B cell (primary cell): ENCODE measurements at regions not wholly inside any gene's neighbourhood (a gene's known extent, or its start where the extent isn't known, plus 50 kb on each side); places are given as distances from the start of the nearest gene placed in this dataset.

ENCODE experiments used
- ATAC-seq: fragments of 200-7000 bp; cut with Tn5 transposase; one replicate; pipeline ENCODE4 v1.10.0; 2021; ENCODE audit warnings: low read depth, mild to moderate bottlenecking, moderate number of reproducible peaks, moderate library complexity
- CTCF ChIA-PET: fragments of 350-600 bp; sonication (Branson Sonifier 250); formaldehyde crosslinking; loops from one replicate; lab custom pipeline; 2021; ENCODE audit warnings: antibody characterized with exemption, inconsistent platforms; lab: Charles Lee
- POLR2A ChIA-PET: fragments of 350-600 bp; sonication (Branson Sonifier 250); formaldehyde crosslinking; loops from one replicate; lab custom pipeline; 2021; ENCODE audit warnings: antibody characterized with exemption; lab: Charles Lee
- DNase-seq: peaks from one replicate; pipeline ENCODE4 v3.0.0; 2013
- H2AFZ ChIP-seq: 2 replicates; pipeline ENCODE4 v1.6.1; 2012; ENCODE audit warnings: mild to moderate bottlenecking, low read depth, low read length; ENCODE audit not compliant: insufficient read depth, poor library complexity, severe bottlenecking
- H3K27ac ChIP-seq, 2 donors: 1 replicate in 1 of 2; 2 replicates in 1 of 2; pipeline ENCODE4 v1.5.1; 2012 to 2013; ENCODE audit warnings: low read length in 2 of 2, mild to moderate bottlenecking in 2 of 2, moderate library complexity in 1 of 2
- H3K27me3 ChIP-seq, 4 experiments: fragments of 200-600 bp in 1 of 4; sonication (generic) in 1 of 4; replicated peaks in 1 of 4; 1 replicate in 2 of 4; 2 replicates in 2 of 4; pipeline versions ENCODE4 v1.6.1 to v1.7.0; 2013 to 2016; ENCODE audit warnings: low read length in 3 of 4, mild to moderate bottlenecking in 2 of 4, mixed read lengths in 1 of 4, moderate library complexity in 1 of 4; ENCODE audit not compliant: insufficient read depth in 4 of 4, control insufficient read depth in 3 of 4; ENCODE audit errors: control extremely low read depth in 1 of 4
- H3K36me3 ChIP-seq, 2 experiments: replicated peaks in 1 of 2; 1 replicate in 1 of 2; 2 replicates in 1 of 2; pipeline versions ENCODE4 v1.6.1 to v1.7.1; 2013; ENCODE audit warnings: low read length in 1 of 2; ENCODE audit not compliant: insufficient read depth in 2 of 2, control insufficient read depth in 1 of 2; ENCODE audit errors: control extremely low read depth in 1 of 2, extremely low read depth in 1 of 2
- H3K4me1 ChIP-seq, 2 donors: fragments of 200-600 bp in 1 of 2; sonication (generic) in 1 of 2; 1 replicate in 1 of 2; 2 replicates in 1 of 2; pipeline versions ENCODE4 v1.5.1 to v1.6.1; 2013 to 2017; ENCODE audit warnings: low read length in 2 of 2; ENCODE audit not compliant: control insufficient read depth in 2 of 2, insufficient read depth in 2 of 2
- H3K4me2 ChIP-seq: replicated peaks from 2 replicates; pipeline ENCODE3; 2012; ENCODE audit warnings: mild to moderate bottlenecking, low read depth, low read length; ENCODE audit not compliant: poor library complexity, severe bottlenecking
- H3K4me3 ChIP-seq, 5 experiments: fragments of 200-600 bp in 1 of 5; sonication (generic) in 1 of 5; 1 replicate in 3 of 5; 2 replicates in 2 of 5; pipeline versions ENCODE4 v1.5.1 to v1.7.0; 2011 to 2016; ENCODE audit warnings: low read length in 4 of 5, mild to moderate bottlenecking in 4 of 5, low read depth in 2 of 5, control low read depth in 1 of 5, moderate library complexity in 1 of 5; ENCODE audit not compliant: insufficient read depth in 1 of 5; ENCODE audit errors: control extremely low read depth in 1 of 5, extremely low read depth in 1 of 5
- H3K79me2 ChIP-seq: fragments of 200-600 bp; sonication (generic); one replicate; pipeline ENCODE4 v1.6.0; 2016; ENCODE audit warnings: low read length; ENCODE audit not compliant: control insufficient read depth, insufficient read depth
- H3K9ac ChIP-seq: fragments of 200-600 bp; sonication (generic); 2 replicates; pipeline ENCODE4 v1.6.1; 2017; ENCODE audit warnings: mild to moderate bottlenecking, low read length, moderate library complexity
- H3K9me3 ChIP-seq, 3 donors: one replicate each; pipeline versions ENCODE4 v1.6.1 to v1.7.1; 2013; ENCODE audit warnings: low read length in 2 of 3; ENCODE audit not compliant: control insufficient read depth in 2 of 3, insufficient read depth in 1 of 3; ENCODE audit errors: control extremely low read depth in 1 of 3
- H4K20me1 ChIP-seq: 2 replicates; pipeline ENCODE4 v1.6.0; 2012; ENCODE audit warnings: mild to moderate bottlenecking, low read length; ENCODE audit not compliant: insufficient read depth, control insufficient read depth, poor library complexity, severe bottlenecking
- H3K27ac Mint-ChIP-seq: one replicate; pipeline ENCODE4 v1.8.0; 2021; ENCODE audit warnings: mixed read lengths
- H3K27me3 Mint-ChIP-seq: one replicate; pipeline ENCODE4 v1.8.0; 2021; ENCODE audit warnings: mixed read lengths
- H3K4me1 Mint-ChIP-seq: one replicate; pipeline ENCODE4 v1.8.0; 2021; ENCODE audit warnings: mixed read lengths
- H3K4me3 Mint-ChIP-seq: one replicate; pipeline ENCODE4 v1.8.0; 2021; ENCODE audit warnings: mixed read lengths
- H3K9me3 Mint-ChIP-seq: one replicate; pipeline ENCODE4 v1.8.0; 2022; ENCODE audit warnings: mixed read lengths; ENCODE audit not compliant: insufficient read depth
- CTCF ChIP-seq: fragments of 200-600 bp; IDR thresholded peaks from one replicate; pipeline ENCODE4 v1.8.0; 2022; ENCODE audit warnings: antibody characterized with exemption, mild to moderate bottlenecking
- EZH2 ChIP-seq: IDR thresholded peaks from 2 replicates; pipeline ENCODE4 v1.6.1; 2012; ENCODE audit warnings: borderline replicate concordance, low read depth, mild to moderate bottlenecking, moderate library complexity, low read length; ENCODE audit not compliant: insufficient read depth, poor library complexity, severe bottlenecking
- WGBS: methylation state at CpG from one replicate; pipeline ENCODE4 v1.1.5; 2013; ENCODE audit warnings: missing lambda C conversion rate; ENCODE audit not compliant: insufficient coverage; 5-methylcytosine and 5-hydroxymethylcytosine counted together
- intact Hi-C: fragments of 100-400 bp; cut with micrococcal nuclease; formaldehyde crosslinking; loops from one replicate; pipeline ENCODE4 v1.10.0; 2022

- POLR2A ChIA-PET: interaction anchor here (0.6 kb wide), 1 partner anchor 204 kb away, joined by 3 read pairs; no protein-coding TSS in a partner anchor
- WGBS: no CpG with 5 or more reads among the region's 4 CpGs
- Mint-ChIP-seq H3K27ac (no peak overlapping the region), H3K9me3 (no peaks in the 10 kb centered on the region), H3K4me3 (no peak overlapping the region), H3K4me1 (peaks cover 10% of the 10 kb centered on the region), H3K27me3 (no peaks in the 10 kb centered on the region)
- intact Hi-C loops: no loop called here
- Histone ChIP-seq H3K9me3 (peaks cover 0 to 1% (median 0%) of the 10 kb centered on the region in 3 donors), H3K4me2 (no peak overlapping the region), H3K4me1 (peaks cover 0 to 4% of the 10 kb centered on the region in 2 donors), H3K4me3 (no peak overlapping the region), H3K27ac (no peak overlapping the region), H3K79me2 (no peaks in the 10 kb centered on the region), H3K27me3 (no peaks in the 10 kb centered on the region), H3K36me3 (no peaks in the 10 kb centered on the region), H4K20me1 (no peaks in the 10 kb centered on the region), H3K9ac (no peak overlapping the region), H2AFZ (peak overlapping the region; percentile 9)
- no peak for ATAC-seq
- no peak for TF ChIP-seq CTCF
- TF ChIP-seq EZH2: no peak
- peak; percentile 19 for DNase-seq
- CTCF ChIA-PET: interaction anchor here (0.6 to 2.4 kb wide), 6 partner anchors 14 to 547 kb away, joined by 3 to 8 read pairs (median 3); no protein-coding TSS in a partner anchor
Measured at GRCh38 chr5:56290378-56291078, 57.4 kb upstream of the ANKRD55 start.

- no peak overlapping the region for H3K4me2 ChIP-seq
- no peak overlapping the region for H3K4me3 ChIP-seq
- POLR2A ChIA-PET: interaction anchor here (0.7 kb wide), 1 partner anchor 17 kb away, joined by 4 read pairs; no protein-coding TSS in a partner anchor
- H3K27ac Mint-ChIP-seq: no peak overlapping the region
- ATAC-seq: no peak
- H3K27me3 Mint-ChIP-seq: no peaks in the 10 kb centered on the region
- H3K4me3 Mint-ChIP-seq: no peak overlapping the region
- no peaks in the 10 kb centered on the region for H3K79me2 ChIP-seq
- H3K9me3 ChIP-seq: peaks cover 0 to 1% (median 0%) of the 10 kb centered on the region in 3 donors
- no peaks in the 10 kb centered on the region for H3K36me3 ChIP-seq
- no peak for TF ChIP-seq CTCF
- no peak for TF ChIP-seq EZH2
- H3K4me1 ChIP-seq: peaks cover 0 to 4% of the 10 kb centered on the region in 2 donors
- H2AFZ ChIP-seq: no peak overlapping the region
- H3K9me3 Mint-ChIP-seq: no peaks in the 10 kb centered on the region
- CTCF ChIA-PET: interaction anchor here (1.2 kb wide), 1 partner anchor 22 kb away, joined by 3 read pairs; no protein-coding TSS in a partner anchor
- no peaks in the 10 kb centered on the region for H4K20me1 ChIP-seq
- no peaks in the 10 kb centered on the region for H3K27me3 ChIP-seq
- no peak for DNase-seq
- H3K27ac ChIP-seq: no peak overlapping the region
- intact Hi-C loops: no loop called here
- H3K4me1 Mint-ChIP-seq: peaks cover 10% of the 10 kb centered on the region
- no peak overlapping the region for H3K9ac ChIP-seq
Measured at GRCh38 chr5:56289602-56289987, 56.5 kb upstream of the ANKRD55 start.
